DOHH2 (cell line): ENCODE measurements at regions not wholly inside any gene's neighbourhood (a gene's known extent, or its start where the extent isn't known, plus 50 kb on each side); places are given as distances from the start of the nearest gene placed in this dataset.

Experiments used
- CTCF ChIP-seq: fragments of 200-600 bp; sonication (generic); IDR thresholded peaks from one replicate; pipeline ENCODE4 v1.5.1; 2014; ENCODE audit warnings: antibody characterized with exemption, mild to moderate bottlenecking, low read depth, low read length; ENCODE audit not compliant: poor library complexity, severe bottlenecking
- EZH2phosphoT487 ChIP-seq: fragments of 200-600 bp; sonication (generic); IDR thresholded peaks from 2 replicates; pipeline ENCODE4 v1.6.1; 2017; ENCODE audit warnings: borderline replicate concordance, mild to moderate bottlenecking, antibody characterized with exemption, low read length, moderate library complexity, mixed read lengths

GRCh38 chr14:97387252-97387874 lies 590.2 kb downstream of the VRK1 start:
- TF ChIP-seq CTCF (no peak), EZH2phosphoT487 (no peak)
